Fibroblast of skin of scalp (primary cell): ENCODE measurements at regions not wholly inside any gene's neighbourhood (a gene's known extent, or its start where the extent isn't known, plus 50 kb on each side); places are given as distances from the start of the nearest gene placed in this dataset.

Experiments
- DNase-seq: peaks from one replicate; pipeline ENCODE4 v3.0.0-alpha.2; 2013

GRCh38 chr14:101474563-101475455, 86.5 kb upstream of the DIO3 start:
- DNase-seq = no peak

GRCh38 chr14:101475456-101476257, 85.6 kb upstream of the DIO3 start:
- DNase-seq = peak; percentile 59

- DNase-seq = no peak
Observed at GRCh38 chr14:101476258-101476915, 84.9 kb upstream of the DIO3 start.

GRCh38 chr14:101476916-101477553, 84.3 kb upstream of the DIO3 start:
- DNase-seq = no peak

- DNase-seq = no peak
Observed at GRCh38 chr14:101477648-101478047, 83.6 kb upstream of the DIO3 start.

GRCh38 chr14:101478096-101478495, 83.2 kb upstream of the DIO3 start:
- no peak for DNase-seq

GRCh38 chr14:101478796-101479410, 82.4 kb upstream of the DIO3 start:
- no peak for DNase-seq

- DNase-seq = no peak
Observed at GRCh38 chr14:101480022-101480746, 81.1 kb upstream of the DIO3 start.

- no peak for DNase-seq
Observed at GRCh38 chr14:101480747-101481530, 80.4 kb upstream of the DIO3 start.

- no peak for DNase-seq
Observed at GRCh38 chr14:101481557-101481956, 79.7 kb upstream of the DIO3 start.

GRCh38 chr14:101482066-101482465, 79.2 kb upstream of the DIO3 start:
- no peak for DNase-seq

- no peak for DNase-seq
Observed at GRCh38 chr14:101483829-101484228, 77.5 kb upstream of the DIO3 start.

GRCh38 chr14:101489092-101489760, 72.1 kb upstream of the DIO3 start:
- no peak for DNase-seq

- DNase-seq = no peak
Observed at GRCh38 chr14:101490771-101491170, 70.5 kb upstream of the DIO3 start.

- DNase-seq = no peak
Observed at GRCh38 chr14:101491841-101492240, 69.5 kb upstream of the DIO3 start.

GRCh38 chr14:101492716-101493115, 68.6 kb upstream of the DIO3 start:
- DNase-seq = no peak

- DNase-seq = no peak
Observed at GRCh38 chr14:101494826-101495225, 66.5 kb upstream of the DIO3 start.

GRCh38 chr14:101495284-101495683, 66.0 kb upstream of the DIO3 start:
- DNase-seq = no peak

- DNase-seq = no peak
Observed at GRCh38 chr14:101495827-101496775, 65.2 kb upstream of the DIO3 start.
